PC-9 (cell line): ENCODE measurements at regions not wholly inside any gene's neighbourhood (a gene's known extent, or its start where the extent isn't known, plus 50 kb on each side); places are given as distances from the start of the nearest gene placed in this dataset.

Experiments used
- BruUV-seq: library from RNA; stranded (reverse); fragments of 400-500 nt; replicated peaks from 2 replicates; lab custom pipeline; 2021; lab: Mats Ljungman, UMichigan
- CTCF ChIA-PET: fragments of 300-600 bp; sonication (Branson Sonifier 250); formaldehyde crosslinking; loops from one replicate; lab custom pipeline; 2022; ENCODE audit warnings: antibody characterized with exemption; lab: Charles Lee
- POLR2A ChIA-PET: fragments of 300-600 bp; sonication (Branson Sonifier 250); formaldehyde crosslinking; loops from one replicate; lab custom pipeline; 2022; ENCODE audit warnings: antibody characterized with exemption; ENCODE audit not compliant: unreplicated experiment; lab: Charles Lee
- DNase-seq, 2 experiments: peaks; one replicate each; pipeline versions ENCODE4 v3.0.0 to v3.0.0-alpha.2; 2015 to 2022; ENCODE audit warnings: mixed read lengths in 1 of 2
- H2AFZ ChIP-seq: fragments of 200-600 bp; sonication (generic); 2 replicates; pipeline ENCODE4 v1.8.1; 2017; ENCODE audit warnings: antibody characterized with exemption
- H3F3A ChIP-seq: fragments of 200-600 bp; sonication (generic); 2 replicates; pipeline ENCODE4 v1.8.1; 2017; ENCODE audit warnings: antibody characterized with exemption, mild to moderate bottlenecking, low read depth; ENCODE audit not compliant: insufficient read depth
- H3K27ac ChIP-seq: fragments of 200-600 bp; sonication (generic); 2 replicates; pipeline ENCODE4 v1.6.1; 2016; ENCODE audit warnings: mixed run types
- H3K27me3 ChIP-seq: fragments of 200-600 bp; sonication (generic); 2 replicates; pipeline ENCODE4 v1.6.1; 2016; ENCODE audit warnings: low read depth, mixed run types; ENCODE audit not compliant: insufficient read depth
- H3K36me3 ChIP-seq: fragments of 200-600 bp; sonication (generic); 2 replicates; pipeline ENCODE4 v1.6.1; 2016; ENCODE audit warnings: low read depth, mixed run types
- H3K4me1 ChIP-seq: fragments of 200-600 bp; sonication (generic); replicated peaks from 2 replicates; pipeline ENCODE4 v1.6.1; 2016; ENCODE audit warnings: mixed run types; ENCODE audit not compliant: insufficient read depth
- H3K4me2 ChIP-seq: fragments of 200-600 bp; sonication (generic); 2 replicates; pipeline ENCODE4 v1.6.1; 2017; ENCODE audit warnings: mixed run types
- H3K4me3 ChIP-seq: fragments of 200-600 bp; sonication (generic); 2 replicates; pipeline ENCODE4 v1.6.1; 2016; ENCODE audit warnings: mixed run types
- H3K79me2 ChIP-seq: fragments of 200-600 bp; sonication (generic); 2 replicates; pipeline ENCODE4 v1.6.1; 2017; ENCODE audit warnings: low read depth, mixed run types
- H3K9me2 ChIP-seq: fragments of 200-600 bp; sonication (generic); 2 replicates; pipeline ENCODE4 v1.8.1; 2017; ENCODE audit warnings: mild to moderate bottlenecking; ENCODE audit not compliant: insufficient read depth
- H3K9me3 ChIP-seq: fragments of 200-600 bp; sonication (generic); 2 replicates; pipeline ENCODE4 v1.8.1; 2016; ENCODE audit warnings: low read depth; ENCODE audit not compliant: insufficient read depth
- H4K20me1 ChIP-seq: fragments of 200-600 bp; sonication (generic); 2 replicates; pipeline ENCODE4 v1.8.1; 2017; ENCODE audit not compliant: insufficient read depth
- CTCF ChIP-seq: fragments of 200-600 bp; sonication (generic); conservative IDR thresholded peaks from 2 replicates; pipeline ENCODE4 v1.6.1; 2017; ENCODE audit warnings: mixed run types, antibody characterized with exemption, mild to moderate bottlenecking, moderate library complexity
- EZH2 ChIP-seq: fragments of 200-600 bp; sonication (generic); IDR thresholded peaks from 2 replicates; pipeline ENCODE4 v1.8.0; 2017; ENCODE audit warnings: antibody characterized with exemption, low read depth
- intact Hi-C: fragments of 100-400 bp; cut with micrococcal nuclease; formaldehyde crosslinking; loops from one replicate; pipeline ENCODE4 v1.10.0; 2022; ENCODE audit not compliant: unreplicated experiment

GRCh38 chr13:53141336-53141735, 112.7 kb downstream of the OLFM4 start:
- Histone ChIP-seq H3K4me2 (no peak overlapping the region), H2AFZ (no peak overlapping the region), H3K4me3 (no peak overlapping the region), H3K9me3 (no peaks in the 10 kb centered on the region), H3K36me3 (no peaks in the 10 kb centered on the region), H3K27ac (no peak overlapping the region), H4K20me1 (no peaks in the 10 kb centered on the region), H3F3A (no peaks in the 10 kb centered on the region), H3K27me3 (no peaks in the 10 kb centered on the region), H3K79me2 (no peaks in the 10 kb centered on the region), H3K4me1 (no peaks in the 10 kb centered on the region), H3K9me2 (no peaks in the 10 kb centered on the region)
- intact Hi-C loops = no loop called here
- no TSS peak for BruUV-seq
- ChIA-PET POLR2A (interaction anchor here (0.6 kb wide), 1 partner anchor 19 kb away, joined by 5 read pairs; no protein-coding TSS in a partner anchor), CTCF (no interaction called here)
- TF ChIP-seq EZH2 = no peak
- TF ChIP-seq CTCF = no peak
- DNase-seq = no peak

GRCh38 chr13:53142306-53142705, 113.7 kb downstream of the OLFM4 start:
- Histone ChIP-seq H3K9me3 (no peaks in the 10 kb centered on the region), H3K4me1 (no peaks in the 10 kb centered on the region), H3K79me2 (no peaks in the 10 kb centered on the region), H3K27me3 (no peaks in the 10 kb centered on the region), H2AFZ (no peak overlapping the region), H3K27ac (no peak overlapping the region), H3F3A (no peaks in the 10 kb centered on the region), H3K9me2 (no peaks in the 10 kb centered on the region), H3K4me3 (no peak overlapping the region), H4K20me1 (no peaks in the 10 kb centered on the region), H3K4me2 (no peak overlapping the region), H3K36me3 (no peaks in the 10 kb centered on the region)
- no peak for DNase-seq
- ChIA-PET POLR2A (no interaction called here), CTCF (no interaction called here)
- intact Hi-C loops = no loop called here
- BruUV-seq = no TSS peak
- TF ChIP-seq CTCF = no peak
- TF ChIP-seq EZH2 = no peak

- Histone ChIP-seq H4K20me1 (no peaks in the 10 kb centered on the region), H3K9me2 (no peaks in the 10 kb centered on the region), H3K4me1 (no peaks in the 10 kb centered on the region), H3K4me3 (no peak overlapping the region), H2AFZ (no peak overlapping the region), H3K27me3 (no peaks in the 10 kb centered on the region), H3K79me2 (no peaks in the 10 kb centered on the region), H3F3A (no peaks in the 10 kb centered on the region), H3K9me3 (no peaks in the 10 kb centered on the region), H3K27ac (no peak overlapping the region), H3K4me2 (no peak overlapping the region), H3K36me3 (no peaks in the 10 kb centered on the region)
- intact Hi-C loops = no loop called here
- no peak for DNase-seq
- BruUV-seq = no TSS peak
- TF ChIP-seq CTCF = no peak
- CTCF ChIA-PET = no interaction called here
- POLR2A ChIA-PET = no interaction called here
Observed at GRCh38 chr13:53143757-53144339, 115.2 kb downstream of the OLFM4 start.
